Spleen (tissue), 11 donors: ENCODE measurements at regions not wholly inside any gene's neighbourhood (a gene's known extent, or its start where the extent isn't known, plus 50 kb on each side); places are given as distances from the start of the nearest gene placed in this dataset.
A peak's percentile ranks its signal among the peaks of the same experiment; 100 is the strongest.

Source experiments
- DNase-seq: peaks from one replicate; pipeline ENCODE4 v3.0.0-alpha.2; 2020
- H3K27ac ChIP-seq, 8 donors: fragments of 200-600 bp; sonication (generic) in 7 of 8; 1 replicate in 4 of 8; 2 replicates in 4 of 8; pipeline versions ENCODE4 v1.5.0 to v1.8.0; 2016 to 2021; ENCODE audit warnings: inconsistent platforms in 4 of 8, mild to moderate bottlenecking in 4 of 8, moderate library complexity in 1 of 8
- H3K27me3 ChIP-seq, 7 donors: fragments of 200-600 bp; sonication (generic) in 6 of 7; replicated peaks in 1 of 7; 1 replicate in 4 of 7; 2 replicates in 3 of 7; pipeline versions ENCODE4 v1.5.0 to v1.8.0; 2016 to 2021; ENCODE audit warnings: inconsistent platforms in 3 of 7, mild to moderate bottlenecking in 1 of 7
- H3K36me3 ChIP-seq, 6 donors: fragments of 200-600 bp; sonication (generic) in 5 of 6; 1 replicate in 4 of 6; 2 replicates in 2 of 6; pipeline versions ENCODE4 v1.5.0 to v1.8.0; 2016 to 2021; ENCODE audit warnings: inconsistent platforms in 2 of 6
- H3K4me1 ChIP-seq, 6 donors: fragments of 200-600 bp; sonication (generic) in 5 of 6; 1 replicate in 3 of 6; 2 replicates in 3 of 6; pipeline versions ENCODE4 v1.5.0 to v1.8.0; 2016 to 2021; ENCODE audit warnings: inconsistent platforms in 3 of 6
- H3K4me3 ChIP-seq, 8 donors: fragments of 200-600 bp; sonication (generic) in 7 of 8; 1 replicate in 4 of 8; 2 replicates in 4 of 8; pipeline versions ENCODE4 v1.5.0 to v1.8.0; 2016 to 2021; ENCODE audit warnings: inconsistent platforms in 4 of 8, mild to moderate bottlenecking in 4 of 8, moderate library complexity in 2 of 8
- H3K9me3 ChIP-seq, 8 donors: fragments of 200-600 bp; sonication (generic) in 7 of 8; 1 replicate in 4 of 8; 2 replicates in 4 of 8; pipeline versions ENCODE4 v1.5.0 to v1.8.0; 2016 to 2021; ENCODE audit warnings: inconsistent platforms in 4 of 8
- POLR2A ChIP-seq, 3 donors: fragments of 450-650 bp; IDR thresholded peaks; one replicate each; pipeline ENCODE4 v1.5.1; 2017; ENCODE audit warnings: antibody characterized with exemption in 3 of 3, mild to moderate bottlenecking in 1 of 3
- POLR2AphosphoS5 ChIP-seq, 3 donors: sonication (generic); formaldehyde crosslinking; IDR thresholded peaks; one replicate each; pipeline ENCODE4 v1.5.1; 2017; ENCODE audit warnings: antibody characterized with exemption in 3 of 3
- WGBS, 5 donors: extraction: QIAGEN DNeasy Blood & Tissue Kit in 3 of 5; methylation state at CpG; one replicate each; pipeline versions ENCODE4 v1.1.5 to v1.1.7; 2013 to 2018; 5-methylcytosine and 5-hydroxymethylcytosine counted together
- intact Hi-C: fragments of 100-400 bp; cut with DNase I; formaldehyde crosslinking; loops from one replicate; pipeline ENCODE4 v1.15.0; 2023; ENCODE audit warnings: low total_unique reads
- TF ChIP-seq, protein P1 (sequence below), 11 experiments: fragments of 200-600 bp in 7 of 11; fragments of 450-650 bp in 4 of 11; sonication (generic) in 4 of 11; IDR thresholded peaks in 8 of 11; conservative IDR thresholded peaks in 3 of 11; 1 replicate in 7 of 11; 2 replicates in 4 of 11; pipeline versions ENCODE4 v1.4.0 to v1.8.0; 2016 to 2021; ENCODE audit warnings: antibody characterized with exemption in 11 of 11, inconsistent platforms in 4 of 11, mild to moderate bottlenecking in 1 of 11
- donor health status: healthy with polysubstance abuse.
- donor health status: DM: no; HTN: no; CAD: no; lungs with moderate emphysema.
- donor health status: DM: no; HTN: no; CAD: no.
- donor health status: Bipolar disorder and iron deficiency.
- donor health status: healthy.
- donor health status: DM: no; HTN: no; CAD: no.
- donor health status: DM: yes; HTN: yes; CAD: no.

DNA sequence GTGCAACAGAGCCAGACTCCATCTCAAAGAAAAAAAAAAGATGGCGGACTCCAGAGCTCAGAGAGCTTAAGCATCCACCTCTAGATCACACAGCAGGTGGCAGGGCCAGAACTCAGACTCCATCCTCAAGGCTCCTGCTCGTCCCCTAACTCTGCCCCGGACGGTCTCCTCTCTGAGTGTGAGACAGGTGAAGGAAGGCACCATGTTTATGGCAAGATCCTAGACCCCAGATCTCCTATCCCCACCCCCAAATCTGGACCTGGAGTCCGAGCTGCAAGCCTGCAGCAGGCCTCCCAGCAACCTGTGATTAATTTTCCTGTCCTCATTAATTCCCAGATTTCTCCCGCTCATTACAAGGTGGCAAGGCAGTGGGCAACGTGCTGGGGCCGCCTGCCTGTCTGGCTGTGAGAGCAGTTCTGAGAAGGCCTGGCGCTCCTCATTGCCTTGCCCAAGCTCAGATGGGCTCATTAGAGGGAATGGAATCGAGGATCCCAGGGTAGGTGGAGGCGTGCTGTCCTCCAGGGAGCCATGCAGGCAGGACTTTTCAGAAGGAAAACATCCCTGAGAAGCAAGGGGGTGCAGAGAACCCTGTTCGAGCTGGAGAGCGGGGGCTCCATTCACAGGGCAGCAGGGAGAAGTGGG, 296.6 kb upstream of the RTL1 start:
- no peaks in the 10 kb centered on the region for H3K4me1 ChIP-seq
- intact Hi-C loops, result no loop called here
- H3K36me3 ChIP-seq, result no peaks in the 10 kb centered on the region
- peaks cover 0 to 26% (median 13%) of the 10 kb centered on the region in 8 donors for H3K9me3 ChIP-seq
- no peak overlapping the region for H3K4me3 ChIP-seq
- no peak for TF ChIP-seq POLR2A (IDR thresholded peaks at IDR 0.05)
- no peak for TF ChIP-seq POLR2AphosphoS5 (IDR thresholded peaks at IDR 0.05)
- TF ChIP-seq, protein P1, sequence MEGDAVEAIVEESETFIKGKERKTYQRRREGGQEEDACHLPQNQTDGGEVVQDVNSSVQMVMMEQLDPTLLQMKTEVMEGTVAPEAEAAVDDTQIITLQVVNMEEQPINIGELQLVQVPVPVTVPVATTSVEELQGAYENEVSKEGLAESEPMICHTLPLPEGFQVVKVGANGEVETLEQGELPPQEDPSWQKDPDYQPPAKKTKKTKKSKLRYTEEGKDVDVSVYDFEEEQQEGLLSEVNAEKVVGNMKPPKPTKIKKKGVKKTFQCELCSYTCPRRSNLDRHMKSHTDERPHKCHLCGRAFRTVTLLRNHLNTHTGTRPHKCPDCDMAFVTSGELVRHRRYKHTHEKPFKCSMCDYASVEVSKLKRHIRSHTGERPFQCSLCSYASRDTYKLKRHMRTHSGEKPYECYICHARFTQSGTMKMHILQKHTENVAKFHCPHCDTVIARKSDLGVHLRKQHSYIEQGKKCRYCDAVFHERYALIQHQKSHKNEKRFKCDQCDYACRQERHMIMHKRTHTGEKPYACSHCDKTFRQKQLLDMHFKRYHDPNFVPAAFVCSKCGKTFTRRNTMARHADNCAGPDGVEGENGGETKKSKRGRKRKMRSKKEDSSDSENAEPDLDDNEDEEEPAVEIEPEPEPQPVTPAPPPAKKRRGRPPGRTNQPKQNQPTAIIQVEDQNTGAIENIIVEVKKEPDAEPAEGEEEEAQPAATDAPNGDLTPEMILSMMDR (IDR thresholded peaks at IDR 0.05 in 8 of 11, conservative IDR thresholded peaks at IDR 0.05 in 3 of 11), result no peak
- H3K27ac ChIP-seq, result no peak overlapping the region
- H3K27me3 ChIP-seq, result peaks cover 0 to 6% (median 0%) of the 10 kb centered on the region in 7 donors
- peak; percentile 47 for DNase-seq
- 83 to 92% (median 88%) methylated on average over 13 of the region's 13 CpGs for WGBS, 5 donors

- 84 to 96% (median 87%) methylated on average over 12 of the region's 12 CpGs for WGBS, 5 donors
- H3K36me3 ChIP-seq, result no peaks in the 10 kb centered on the region
- peak; percentile 53 for DNase-seq
These were observed 297.4 kb upstream of the RTL1 start for GRCh38 chr14:101200650-101201516.

GRCh38 chr14:101201535-101202151, 298.1 kb upstream of the RTL1 start:
- Histone ChIP-seq H3K27me3 (no peaks in the 10 kb centered on the region), H3K36me3 (no peaks in the 10 kb centered on the region), H3K9me3 (peaks cover 0 to 42% (median 26%) of the 10 kb centered on the region in 8 donors), H3K27ac (no peak overlapping the region), H3K4me1 (no peaks in the 10 kb centered on the region), H3K4me3 (no peak overlapping the region)
- DNase-seq, result peak; percentile 32
- intact Hi-C loops, result no loop called here
- no peak for TF ChIP-seq POLR2A (IDR thresholded peaks at IDR 0.05)
- WGBS, 5 donors, result 86 to 89% (median 89%) methylated on average over 17 to 18 of the region's 18 CpGs

More at GRCh38 chr14:101200650-101201516, 297.4 kb upstream of the RTL1 start:
- TF ChIP-seq, protein P1 (IDR thresholded peaks at IDR 0.05 in 8 of 11, conservative IDR thresholded peaks at IDR 0.05 in 3 of 11), result no peak
- TF ChIP-seq POLR2AphosphoS5 (IDR thresholded peaks at IDR 0.05), result no peak
- TF ChIP-seq POLR2A (IDR thresholded peaks at IDR 0.05), result no peak
- Histone ChIP-seq H3K27ac (no peak overlapping the region), H3K27me3 (no peaks in the 10 kb centered on the region), H3K4me1 (no peaks in the 10 kb centered on the region), H3K4me3 (no peak overlapping the region), H3K9me3 (peaks cover 0 to 34% (median 18%) of the 10 kb centered on the region in 8 donors)
- intact Hi-C loops, result no loop called here

GRCh38 chr14:101202627-101203404, 299.3 kb upstream of the RTL1 start:
- no peak overlapping the region for H3K27ac ChIP-seq
- no peaks in the 10 kb centered on the region for H3K36me3 ChIP-seq
- 87 to 91% (median 88%) methylated on average over 22 to 25 of the region's 25 CpGs for WGBS, 5 donors
- TF ChIP-seq POLR2A (IDR thresholded peaks at IDR 0.05) (no peak), POLR2AphosphoS5 (IDR thresholded peaks at IDR 0.05) (no peak)
- TF ChIP-seq, protein P1 (IDR thresholded peaks at IDR 0.05 in 8 of 11, conservative IDR thresholded peaks at IDR 0.05 in 3 of 11), result no peak
- intact Hi-C loops, result no loop called here
- H3K4me1 ChIP-seq, result no peaks in the 10 kb centered on the region
- no peaks in the 10 kb centered on the region for H3K27me3 ChIP-seq
- peak; percentile 62 for DNase-seq
- H3K9me3 ChIP-seq, result peaks cover 2 to 53% (median 38%) of the 10 kb centered on the region in 8 donors
- H3K4me3 ChIP-seq, result no peak overlapping the region
